ENCODE measurements at regions not wholly inside any gene's neighbourhood (a gene's known extent, or its start where the extent isn't known, plus 50 kb on each side); places are given as distances from the start of the nearest gene placed in this dataset.

- 34% methylated on average over 4 of the region's 4 CpGs for WGBS (ENCODE audit: insufficient coverage, insufficient replicate concordance, low lambda C conversion rate, missing lambda C conversion rate)
- RAD21 ChIA-PET (ENCODE audit: unreplicated experiment): no interaction called here
- Histone ChIP-seq H2AFZ (ENCODE audit: control insufficient read depth, low read depth, low read length) (no peak overlapping the region), H3K27ac (ENCODE audit: control insufficient read depth, insufficient read depth) (no peak overlapping the region), H3K9ac (ENCODE audit: control insufficient read depth, insufficient read depth, low read length) (no peak overlapping the region), H3K4me2 (ENCODE audit: control insufficient read depth, insufficient read depth) (no peak overlapping the region), H4K20me1 (ENCODE audit: control insufficient read depth, insufficient read depth) (no peaks in the 10 kb centered on the region), H3K27me3 (replicated peaks in 1 of 2; ENCODE audit: control insufficient read depth in 2 of 2, insufficient read depth in 2 of 2, low read length in 1 of 2) (no peaks in the 10 kb centered on the region), H3K4me3 (no peak overlapping the region), H3K36me3 (ENCODE audit: control insufficient read depth in 2 of 2, insufficient read depth in 2 of 2, low read length in 1 of 2) (no peaks in the 10 kb centered on the region), H3K4me1 (ENCODE audit: control insufficient read depth, insufficient read depth, low read length) (no peaks in the 10 kb centered on the region), H3K9me3 (replicated peaks; ENCODE audit: control insufficient read depth, insufficient read depth, low read length) (no peaks in the 10 kb centered on the region; the same call in 2 of the 3 replicates), H3K79me2 (ENCODE audit: control insufficient read depth, insufficient read depth, low read length) (no peaks in the 10 kb centered on the region)
- intact Hi-C loops (cut with micrococcal nuclease; ENCODE audit: unreplicated experiment): loop anchor here (2.0 kb wide), 1 partner anchor 35 kb away; no protein-coding TSS in a partner anchor
- POLR2A ChIA-PET: no interaction called here
- FAIRE-seq (no peak), DNase-seq (ENCODE audit: low read depth, low spot score) (no peak), ATAC-seq (no peak)
- no peak for TF ChIP-seq E2F4 (IDR thresholded peaks at IDR 0.05; ENCODE audit: low read depth, low read length)
- TF ChIP-seq MEF2A (IDR thresholded peaks at IDR 0.05; ENCODE audit: insufficient read depth, low read depth, low read length): no peak
- TF ChIP-seq PKNOX1 (IDR thresholded peaks at IDR 0.05): no peak
- TF ChIP-seq RELB (IDR thresholded peaks at IDR 0.05; ENCODE audit: low read depth): no peak
- no peak for TF ChIP-seq GATAD2B (conservative IDR thresholded peaks at IDR 0.05; ENCODE audit: low read depth)
- TF ChIP-seq PBX3 (IDR thresholded peaks at IDR 0.05; ENCODE audit: insufficient replicate concordance, low read depth, low read length): no peak
- TF ChIP-seq PAX8 (IDR thresholded peaks at IDR 0.05): no peak
- no peak for TF ChIP-seq CBFB (IDR thresholded peaks at IDR 0.05; ENCODE audit: low read depth)
- no peak for TF ChIP-seq CEBPB (IDR thresholded peaks at IDR 0.05; ENCODE audit: borderline replicate concordance in 1 of 2, low read depth in 2 of 2, low read length in 2 of 2)
- TF ChIP-seq ZNF274 (IDR thresholded peaks at IDR 0.05; ENCODE audit: insufficient read depth, insufficient read length): no peak
- no peak for TF ChIP-seq ASH2L (IDR thresholded peaks at IDR 0.05; ENCODE audit: borderline replicate concordance, low read depth)
- TF ChIP-seq HSF1 (IDR thresholded peaks at IDR 0.05; ENCODE audit: low read depth, low read length): no peak
- no peak for TF ChIP-seq SMARCA5 (IDR thresholded peaks at IDR 0.05)
- TF ChIP-seq BHLHE40 (IDR thresholded peaks at IDR 0.05; ENCODE audit: borderline replicate concordance in 1 of 2, low read depth in 2 of 2, low read length in 1 of 2): no peak
- TF ChIP-seq CHD4 (IDR thresholded peaks at IDR 0.05): no peak
- TF ChIP-seq CREB1 (IDR thresholded peaks at IDR 0.05; ENCODE audit: low read depth): no peak
- no peak for TF ChIP-seq STAT1 (conservative IDR thresholded peaks at IDR 0.05)
- no peak for TF ChIP-seq FOS (IDR thresholded peaks at IDR 0.05; ENCODE audit: borderline replicate concordance, extremely low read depth, insufficient read length)
- no peak for TF ChIP-seq DPF2 (IDR thresholded peaks at IDR 0.05)
- in situ Hi-C loops (cut with MboI): no loop called here
- CTCF ChIA-PET: no interaction called here
- SMC1A ChIA-PET (ENCODE audit: uncharacterized antibody, unreplicated experiment): no interaction called here
- no TSS peak for BruUV-seq (replicated peaks)
Observed at GRCh38 chr19:8893419-8893818, 61.2 kb downstream of the MBD3L1 start.
